Right lung (tissue), 2 donors: ENCODE measurements at regions not wholly inside any gene's neighbourhood (a gene's known extent, or its start where the extent isn't known, plus 50 kb on each side); places are given as distances from the start of the nearest gene placed in this dataset.

Experiments used
- DNase-seq, 2 donors: peaks; one replicate each; pipeline ENCODE4 v3.0.0-alpha.2; 2013

GRCh38 chr1:229063154-229063773 lies 207.6 kb upstream of the RAB4A start:
- no peak for DNase-seq

- no peak for DNase-seq
Measured at GRCh38 chr1:229064320-229065168, 206.4 kb upstream of the RAB4A start.

GRCh38 chr1:229065613-229066012 lies 205.3 kb upstream of the RAB4A start:
- no peak for DNase-seq

- DNase-seq = no peak
Measured at GRCh38 chr1:229066591-229066990, 204.3 kb upstream of the RAB4A start.

- DNase-seq = no peak
Measured at GRCh38 chr1:229067546-229067945, 203.4 kb upstream of the RAB4A start.

GRCh38 chr1:229068270-229068987 lies 202.5 kb upstream of the RAB4A start:
- DNase-seq = peak in 1 of 2 donors; percentile 40

GRCh38 chr1:229069176-229069575 lies 201.7 kb upstream of the RAB4A start:
- no peak for DNase-seq

GRCh38 chr1:229070168-229070567 lies 200.7 kb upstream of the RAB4A start:
- DNase-seq = peak; percentile 86 to 88

GRCh38 chr1:229073251-229073650 lies 197.7 kb upstream of the RAB4A start:
- DNase-seq = no peak

- DNase-seq = no peak
Measured at GRCh38 chr1:229075217-229075616, 195.7 kb upstream of the RAB4A start.

GRCh38 chr1:229075716-229076115 lies 195.2 kb upstream of the RAB4A start:
- DNase-seq = no peak

- DNase-seq = no peak
Measured at GRCh38 chr1:229076195-229076594, 194.7 kb upstream of the RAB4A start.

GRCh38 chr1:229079016-229079595 lies 191.8 kb upstream of the RAB4A start:
- DNase-seq = no peak

- no peak for DNase-seq
Measured at GRCh38 chr1:229080361-229080760, 190.6 kb upstream of the RAB4A start.

- DNase-seq = no peak
Measured at GRCh38 chr1:229085291-229085690, 185.6 kb upstream of the RAB4A start.

- no peak for DNase-seq
Measured at GRCh38 chr1:229086091-229086490, 184.8 kb upstream of the RAB4A start.

GRCh38 chr1:229086686-229087085 lies 184.2 kb upstream of the RAB4A start:
- no peak for DNase-seq

- DNase-seq = no peak
Measured at GRCh38 chr1:229087339-229087738, 183.6 kb upstream of the RAB4A start.

GRCh38 chr1:229087906-229088305 lies 183.0 kb upstream of the RAB4A start:
- no peak for DNase-seq

- no peak for DNase-seq
Measured at GRCh38 chr1:229088711-229089110, 182.2 kb upstream of the RAB4A start.

- no peak for DNase-seq
Measured at GRCh38 chr1:229089586-229090208, 181.2 kb upstream of the RAB4A start.

- no peak for DNase-seq
Measured at GRCh38 chr1:229091721-229092136, 179.2 kb upstream of the RAB4A start.
